ENCODE measurements at regions not wholly inside any gene's neighbourhood (a gene's known extent, or its start where the extent isn't known, plus 50 kb on each side); places are given as distances from the start of the nearest gene placed in this dataset.

- no peak for DNase-seq
- Histone ChIP-seq H3K27ac (no peak overlapping the region), H3K4me1 (no peaks in the 10 kb centered on the region), H3K36me3 (no peaks in the 10 kb centered on the region), H3K27me3 (no peaks in the 10 kb centered on the region), H3K9me3 (no peaks in the 10 kb centered on the region), H3K4me3 (no peak overlapping the region)
- no peak for ATAC-seq
- intact Hi-C loops (cut with DNase I; ENCODE audit: low total_unique reads) = loop anchor here (5.0 kb wide), 1 partner anchor 57 kb away; no protein-coding TSS in a partner anchor
- in situ Hi-C loops (cut with MboI; ENCODE audit: low sequenced_read_pairs in 4 of 4) = no loop called here
- TF ChIP-seq POLR2A (IDR thresholded peaks at IDR 0.05) = no peak
- no peak for TF ChIP-seq CTCF (IDR thresholded peaks at IDR 0.05 in 4 of 5, conservative IDR thresholded peaks at IDR 0.05 in 1 of 5)
These were observed 92.2 kb upstream of the SPRY1 start for GRCh38 chr4:123304151-123304964.

- H3K27ac ChIP-seq = no peak overlapping the region
- in situ Hi-C loops (cut with MboI; ENCODE audit: low sequenced_read_pairs in 4 of 4) (no loop called here), intact Hi-C loops (cut with DNase I; ENCODE audit: low total_unique reads) (no loop called here)
- no peaks in the 10 kb centered on the region for H3K4me1 ChIP-seq
- ATAC-seq = no peak
- no peaks in the 10 kb centered on the region for H3K9me3 ChIP-seq
- no peaks in the 10 kb centered on the region for H3K27me3 ChIP-seq
- H3K36me3 ChIP-seq = no peaks in the 10 kb centered on the region
- TF ChIP-seq POLR2A (IDR thresholded peaks at IDR 0.05) (no peak), CTCF (IDR thresholded peaks at IDR 0.05 in 4 of 5, conservative IDR thresholded peaks at IDR 0.05 in 1 of 5) (no peak)
- DNase-seq = no peak
- H3K4me3 ChIP-seq = no peak overlapping the region
These were observed 90.9 kb upstream of the SPRY1 start for GRCh38 chr4:123305736-123306135.

GRCh38 chr4:123306769-123307168 is 89.8 kb upstream of the SPRY1 start:
- no peak overlapping the region for H3K27ac ChIP-seq
- DNase-seq (no peak), ATAC-seq (no peak)
- TF ChIP-seq POLR2A (IDR thresholded peaks at IDR 0.05) (no peak), CTCF (IDR thresholded peaks at IDR 0.05 in 4 of 5, conservative IDR thresholded peaks at IDR 0.05 in 1 of 5) (no peak)
- intact Hi-C loops (cut with DNase I; ENCODE audit: low total_unique reads) = no loop called here
- H3K4me1 ChIP-seq = no peaks in the 10 kb centered on the region
- H3K27me3 ChIP-seq = no peaks in the 10 kb centered on the region
- in situ Hi-C loops (cut with MboI; ENCODE audit: low sequenced_read_pairs in 4 of 4) = no loop called here
- H3K9me3 ChIP-seq = no peaks in the 10 kb centered on the region
- H3K4me3 ChIP-seq = no peak overlapping the region
- H3K36me3 ChIP-seq = no peaks in the 10 kb centered on the region

GRCh38 chr4:123308667-123309066 is 87.9 kb upstream of the SPRY1 start:
- no peak for DNase-seq
- H3K27me3 ChIP-seq = no peaks in the 10 kb centered on the region
- intact Hi-C loops (cut with DNase I; ENCODE audit: low total_unique reads) = no loop called here
- no peak for ATAC-seq
- no peaks in the 10 kb centered on the region for H3K36me3 ChIP-seq
- no peak overlapping the region for H3K27ac ChIP-seq
- H3K9me3 ChIP-seq = no peaks in the 10 kb centered on the region
- in situ Hi-C loops (cut with MboI; ENCODE audit: low sequenced_read_pairs in 4 of 4) = no loop called here
- TF ChIP-seq CTCF (IDR thresholded peaks at IDR 0.05 in 4 of 5, conservative IDR thresholded peaks at IDR 0.05 in 1 of 5) = no peak
- no peak for TF ChIP-seq POLR2A (IDR thresholded peaks at IDR 0.05)
- H3K4me3 ChIP-seq = no peak overlapping the region
- no peaks in the 10 kb centered on the region for H3K4me1 ChIP-seq

Data from gastrocnemius medialis (tissue), 4 donors.